OCI-LY1 (cell line): ENCODE measurements at regions not wholly inside any gene's neighbourhood (a gene's known extent, or its start where the extent isn't known, plus 50 kb on each side); places are given as distances from the start of the nearest gene placed in this dataset.

Source experiments
- EZH2 ChIP-seq: fragments of 200-600 bp; sonication (generic), shearing (Covaris generic); IDR thresholded peaks from 2 replicates; pipeline ENCODE4 v1.8.0; 2017; ENCODE audit warnings: borderline replicate concordance, mixed run types, mild to moderate bottlenecking, antibody characterized with exemption, low read length, moderate library complexity, mixed read lengths
- TF ChIP-seq, protein P1 (sequence below): fragments of 200-600 bp; sonication (generic), shearing (Covaris generic); IDR thresholded peaks from 2 replicates; pipeline ENCODE4 v1.5.1; 2017; ENCODE audit warnings: mild to moderate bottlenecking, antibody characterized with exemption, low read length, moderate library complexity, mixed read lengths

DNA sequence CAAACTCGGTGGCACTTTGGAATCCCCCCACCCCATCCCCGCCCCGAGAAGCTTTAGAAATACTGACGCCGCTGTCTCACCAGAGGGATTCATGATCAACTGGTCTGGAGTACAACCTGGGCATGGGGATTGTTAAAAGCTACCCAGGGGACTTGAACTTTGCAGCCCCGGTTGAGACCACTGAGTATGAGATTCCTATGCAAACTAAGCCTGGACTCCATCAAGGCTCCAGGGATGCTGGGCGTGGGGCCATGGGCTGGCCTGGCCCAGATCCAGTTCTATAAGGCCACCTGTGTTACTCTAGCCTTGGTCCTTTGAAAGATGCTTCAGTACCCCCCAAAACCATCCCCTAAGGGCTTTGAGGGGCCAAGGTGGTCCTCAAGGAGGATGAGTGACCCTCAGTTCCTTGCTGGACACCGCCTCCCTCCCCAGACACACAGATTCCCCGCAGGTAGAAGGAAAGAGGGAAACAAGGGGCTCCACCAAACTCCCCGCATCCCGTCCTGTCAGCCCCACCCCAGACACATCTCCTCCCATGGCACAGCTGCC is 68.5 kb downstream of the MRPL36 start:
- TF ChIP-seq, protein P1, sequence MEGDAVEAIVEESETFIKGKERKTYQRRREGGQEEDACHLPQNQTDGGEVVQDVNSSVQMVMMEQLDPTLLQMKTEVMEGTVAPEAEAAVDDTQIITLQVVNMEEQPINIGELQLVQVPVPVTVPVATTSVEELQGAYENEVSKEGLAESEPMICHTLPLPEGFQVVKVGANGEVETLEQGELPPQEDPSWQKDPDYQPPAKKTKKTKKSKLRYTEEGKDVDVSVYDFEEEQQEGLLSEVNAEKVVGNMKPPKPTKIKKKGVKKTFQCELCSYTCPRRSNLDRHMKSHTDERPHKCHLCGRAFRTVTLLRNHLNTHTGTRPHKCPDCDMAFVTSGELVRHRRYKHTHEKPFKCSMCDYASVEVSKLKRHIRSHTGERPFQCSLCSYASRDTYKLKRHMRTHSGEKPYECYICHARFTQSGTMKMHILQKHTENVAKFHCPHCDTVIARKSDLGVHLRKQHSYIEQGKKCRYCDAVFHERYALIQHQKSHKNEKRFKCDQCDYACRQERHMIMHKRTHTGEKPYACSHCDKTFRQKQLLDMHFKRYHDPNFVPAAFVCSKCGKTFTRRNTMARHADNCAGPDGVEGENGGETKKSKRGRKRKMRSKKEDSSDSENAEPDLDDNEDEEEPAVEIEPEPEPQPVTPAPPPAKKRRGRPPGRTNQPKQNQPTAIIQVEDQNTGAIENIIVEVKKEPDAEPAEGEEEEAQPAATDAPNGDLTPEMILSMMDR = no peak
- no peak for TF ChIP-seq EZH2
